ENCODE measurements at regions not wholly inside any gene's neighbourhood (a gene's known extent, or its start where the extent isn't known, plus 50 kb on each side); places are given as distances from the start of the nearest gene placed in this dataset.

DNA sequence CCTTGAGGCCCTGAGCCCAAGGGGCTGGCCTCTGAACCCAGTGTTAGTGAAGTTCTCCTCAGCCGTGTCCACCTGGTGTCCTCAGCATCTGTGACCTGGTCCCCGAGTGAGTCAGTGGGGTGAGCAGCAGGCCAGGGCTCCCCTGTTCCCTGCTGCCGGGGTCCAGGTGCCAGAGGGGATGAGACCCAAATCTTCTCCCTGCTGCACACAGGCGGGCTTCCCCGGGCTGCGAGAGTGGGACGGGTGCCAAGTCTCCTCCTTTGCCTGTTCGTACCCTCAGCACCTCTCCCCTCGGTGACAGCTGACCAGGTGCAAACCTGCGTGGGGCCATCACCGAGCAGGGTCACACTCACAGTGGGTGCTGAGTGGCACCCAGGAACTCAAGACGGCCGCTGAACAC, 514.5 kb downstream of the TBC1D22A start:
- Histone ChIP-seq H3K27ac (ENCODE audit: insufficient read depth, low read length, poor library complexity, severe bottlenecking) (no peak overlapping the region), H3K36me3 (ENCODE audit: control insufficient read depth, insufficient read depth, low read length) (no peaks in the 10 kb centered on the region), H3K9me3 (ENCODE audit: control insufficient read depth, low read length) (no peaks in the 10 kb centered on the region), H3K27me3 (replicated peaks; ENCODE audit: control insufficient read depth, insufficient read depth, low read length, poor library complexity, severe bottlenecking) (no peaks in the 10 kb centered on the region), H3K4me3 (ENCODE audit: insufficient read depth, low read depth, low read length, poor library complexity, severe bottlenecking) (no peak overlapping the region), H3K4me1 (ENCODE audit: control insufficient read depth, insufficient read depth, low read length, poor library complexity, severe bottlenecking) (no peaks in the 10 kb centered on the region)
- DNase-seq: no peak

GRCh38 chr22:47276450-47276820, 514.0 kb downstream of the TBC1D22A start:
- DNase-seq: no peak
- Histone ChIP-seq H3K4me1 (ENCODE audit: control insufficient read depth, insufficient read depth, low read length, poor library complexity, severe bottlenecking) (no peaks in the 10 kb centered on the region), H3K27ac (ENCODE audit: insufficient read depth, low read length, poor library complexity, severe bottlenecking) (no peak overlapping the region), H3K9me3 (ENCODE audit: control insufficient read depth, low read length) (no peaks in the 10 kb centered on the region), H3K36me3 (ENCODE audit: control insufficient read depth, insufficient read depth, low read length) (no peaks in the 10 kb centered on the region), H3K27me3 (replicated peaks; ENCODE audit: control insufficient read depth, insufficient read depth, low read length, poor library complexity, severe bottlenecking) (no peaks in the 10 kb centered on the region), H3K4me3 (ENCODE audit: insufficient read depth, low read depth, low read length, poor library complexity, severe bottlenecking) (no peak overlapping the region)

DNA sequence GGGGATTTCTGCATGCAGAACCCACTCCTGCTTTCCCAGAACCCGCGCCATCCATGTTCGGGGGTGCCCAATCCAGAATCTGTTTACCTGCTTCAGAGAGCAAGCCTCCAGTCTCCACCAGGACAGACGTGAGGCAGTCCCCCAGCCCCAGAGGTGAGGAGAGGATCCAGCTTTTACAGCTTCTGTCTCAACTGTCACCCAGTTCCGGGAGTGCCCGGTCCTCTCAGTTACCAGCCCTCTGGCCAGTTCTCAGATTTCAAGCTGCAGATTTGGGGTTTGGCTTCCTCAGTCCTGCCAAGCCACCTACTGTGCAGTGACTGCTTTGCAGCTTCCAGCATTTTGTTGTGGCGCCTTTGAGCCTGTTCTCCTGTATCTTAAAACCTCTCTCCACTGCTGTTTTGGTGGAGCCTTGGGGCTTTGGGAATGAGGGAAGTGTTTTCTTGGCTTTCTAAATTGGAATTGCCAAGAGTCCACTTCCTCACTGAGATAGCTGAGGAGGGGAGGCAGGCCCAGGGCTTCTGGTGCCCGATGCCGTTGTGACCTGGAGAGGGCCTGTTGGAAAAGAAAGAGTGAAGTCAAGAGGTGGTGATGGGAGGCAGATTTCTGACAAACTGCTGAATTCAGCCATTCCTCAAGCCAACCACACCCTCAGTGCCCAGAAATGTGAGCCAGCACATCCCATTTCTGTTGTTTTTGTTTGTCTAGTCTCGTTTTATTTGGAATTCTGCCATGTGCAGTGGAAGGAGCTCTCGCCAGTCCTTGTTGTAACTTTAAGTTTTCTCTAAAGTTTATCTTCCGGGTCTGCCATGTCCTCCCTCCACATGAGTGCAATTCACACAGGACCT, 513.4 kb downstream of the TBC1D22A start:
- no peaks in the 10 kb centered on the region for H3K36me3 ChIP-seq (ENCODE audit: control insufficient read depth, insufficient read depth, low read length)
- H3K4me1 ChIP-seq (ENCODE audit: control insufficient read depth, insufficient read depth, low read length, poor library complexity, severe bottlenecking): no peaks in the 10 kb centered on the region
- H3K27me3 ChIP-seq (replicated peaks; ENCODE audit: control insufficient read depth, insufficient read depth, low read length, poor library complexity, severe bottlenecking): no peaks in the 10 kb centered on the region
- H3K9me3 ChIP-seq (ENCODE audit: control insufficient read depth, low read length): no peaks in the 10 kb centered on the region
- DNase-seq: no peak
- H3K4me3 ChIP-seq (ENCODE audit: insufficient read depth, low read depth, low read length, poor library complexity, severe bottlenecking): no peak overlapping the region
- no peak overlapping the region for H3K27ac ChIP-seq (ENCODE audit: insufficient read depth, low read length, poor library complexity, severe bottlenecking)

DNA sequence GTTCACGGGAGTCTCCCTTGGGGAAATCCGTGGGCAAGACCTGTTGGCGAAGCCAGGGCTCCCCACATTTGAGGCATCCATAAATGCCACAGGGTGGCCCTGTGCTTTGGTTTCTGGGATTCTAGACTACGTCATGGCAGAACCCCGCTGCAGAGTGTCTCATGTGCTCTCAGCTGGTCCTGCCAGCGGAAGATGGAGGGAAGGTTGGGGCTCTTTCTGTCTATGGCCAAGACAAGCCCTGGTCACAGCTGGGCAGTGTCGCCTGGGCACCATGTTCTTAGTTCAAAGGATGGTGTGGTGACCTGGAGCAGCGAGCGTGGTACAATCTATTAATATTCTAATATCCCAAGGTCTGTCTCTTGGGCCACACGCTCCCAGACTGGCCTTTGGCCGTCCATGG, 511.7 kb downstream of the TBC1D22A start:
- Histone ChIP-seq H3K27ac (ENCODE audit: insufficient read depth, low read length, poor library complexity, severe bottlenecking) (no peak overlapping the region), H3K4me3 (ENCODE audit: insufficient read depth, low read depth, low read length, poor library complexity, severe bottlenecking) (no peak overlapping the region), H3K36me3 (ENCODE audit: control insufficient read depth, insufficient read depth, low read length) (no peaks in the 10 kb centered on the region), H3K4me1 (ENCODE audit: control insufficient read depth, insufficient read depth, low read length, poor library complexity, severe bottlenecking) (no peaks in the 10 kb centered on the region), H3K27me3 (replicated peaks; ENCODE audit: control insufficient read depth, insufficient read depth, low read length, poor library complexity, severe bottlenecking) (no peaks in the 10 kb centered on the region), H3K9me3 (ENCODE audit: control insufficient read depth, low read length) (no peaks in the 10 kb centered on the region)
- no peak for DNase-seq

DNA sequence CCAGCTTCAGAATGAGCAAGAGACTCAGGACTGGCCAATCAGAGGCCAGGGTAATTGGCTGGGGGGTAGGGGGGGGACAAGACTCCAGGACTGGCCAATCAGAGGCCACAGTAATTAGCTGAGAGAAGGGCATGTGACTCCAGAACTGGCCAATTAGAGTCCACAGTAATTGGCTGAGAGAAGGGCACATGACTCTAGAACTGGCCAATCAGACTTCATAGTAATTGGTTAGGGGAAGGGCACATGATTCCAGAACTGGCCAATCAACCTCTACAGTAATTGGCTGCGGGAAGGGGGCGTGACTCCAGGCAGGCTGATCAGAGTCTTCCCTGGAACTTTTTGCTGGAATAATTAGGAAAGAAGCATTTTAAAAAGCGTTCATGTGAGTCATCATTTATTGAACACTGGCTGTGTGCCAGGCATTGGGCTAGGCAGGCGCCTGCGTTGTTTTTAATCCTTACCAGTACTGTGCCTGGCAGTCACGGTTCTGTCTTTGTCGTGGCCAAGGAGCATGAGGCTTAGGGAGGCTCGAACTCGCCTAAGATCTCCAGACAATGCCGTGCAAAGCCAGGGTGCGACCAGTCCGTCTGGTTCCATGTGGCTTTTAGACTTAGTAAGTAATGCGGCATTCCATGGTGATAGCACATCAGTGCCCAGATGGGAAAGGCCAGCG, 508.1 kb downstream of the TBC1D22A start:
- H3K4me3 ChIP-seq (ENCODE audit: insufficient read depth, low read depth, low read length, poor library complexity, severe bottlenecking): no peak overlapping the region
- no peak for DNase-seq
- no peaks in the 10 kb centered on the region for H3K36me3 ChIP-seq (ENCODE audit: control insufficient read depth, insufficient read depth, low read length)
- no peaks in the 10 kb centered on the region for H3K4me1 ChIP-seq (ENCODE audit: control insufficient read depth, insufficient read depth, low read length, poor library complexity, severe bottlenecking)
- no peaks in the 10 kb centered on the region for H3K9me3 ChIP-seq (ENCODE audit: control insufficient read depth, low read length)
- no peak overlapping the region for H3K27ac ChIP-seq (ENCODE audit: insufficient read depth, low read length, poor library complexity, severe bottlenecking)
- H3K27me3 ChIP-seq (replicated peaks; ENCODE audit: control insufficient read depth, insufficient read depth, low read length, poor library complexity, severe bottlenecking): no peaks in the 10 kb centered on the region

DNA sequence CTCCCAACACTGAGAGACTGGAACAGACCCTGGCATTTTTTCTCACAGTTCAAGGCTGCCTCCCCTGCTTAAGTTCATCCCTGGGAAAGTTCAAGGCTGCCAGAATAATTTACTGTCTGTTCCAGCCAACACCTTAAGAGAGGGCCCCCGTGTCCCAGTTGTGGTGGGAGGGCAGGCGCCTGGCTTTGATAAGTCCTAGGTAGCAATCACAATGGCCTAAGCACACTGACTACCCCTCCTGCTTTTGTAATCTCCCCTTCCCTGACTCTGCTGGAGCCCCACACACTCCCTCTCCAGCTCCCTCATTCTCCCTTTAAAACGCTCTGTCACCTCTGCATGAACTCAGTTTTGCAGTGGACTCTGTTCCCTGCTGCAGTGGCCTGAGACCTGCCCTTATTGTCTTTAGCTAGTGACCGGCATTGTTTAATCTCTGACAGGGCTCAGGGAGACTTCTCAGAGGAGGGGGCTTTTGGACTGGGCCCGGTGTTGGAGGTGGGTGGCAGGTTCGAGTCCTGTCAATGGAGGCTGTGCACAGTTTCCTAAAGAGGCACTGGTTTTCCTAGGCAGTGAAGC, 507.2 kb downstream of the TBC1D22A start:
- no peak for DNase-seq
- Histone ChIP-seq H3K27me3 (replicated peaks; ENCODE audit: control insufficient read depth, insufficient read depth, low read length, poor library complexity, severe bottlenecking) (no peaks in the 10 kb centered on the region), H3K4me3 (ENCODE audit: insufficient read depth, low read depth, low read length, poor library complexity, severe bottlenecking) (no peak overlapping the region)

DNA sequence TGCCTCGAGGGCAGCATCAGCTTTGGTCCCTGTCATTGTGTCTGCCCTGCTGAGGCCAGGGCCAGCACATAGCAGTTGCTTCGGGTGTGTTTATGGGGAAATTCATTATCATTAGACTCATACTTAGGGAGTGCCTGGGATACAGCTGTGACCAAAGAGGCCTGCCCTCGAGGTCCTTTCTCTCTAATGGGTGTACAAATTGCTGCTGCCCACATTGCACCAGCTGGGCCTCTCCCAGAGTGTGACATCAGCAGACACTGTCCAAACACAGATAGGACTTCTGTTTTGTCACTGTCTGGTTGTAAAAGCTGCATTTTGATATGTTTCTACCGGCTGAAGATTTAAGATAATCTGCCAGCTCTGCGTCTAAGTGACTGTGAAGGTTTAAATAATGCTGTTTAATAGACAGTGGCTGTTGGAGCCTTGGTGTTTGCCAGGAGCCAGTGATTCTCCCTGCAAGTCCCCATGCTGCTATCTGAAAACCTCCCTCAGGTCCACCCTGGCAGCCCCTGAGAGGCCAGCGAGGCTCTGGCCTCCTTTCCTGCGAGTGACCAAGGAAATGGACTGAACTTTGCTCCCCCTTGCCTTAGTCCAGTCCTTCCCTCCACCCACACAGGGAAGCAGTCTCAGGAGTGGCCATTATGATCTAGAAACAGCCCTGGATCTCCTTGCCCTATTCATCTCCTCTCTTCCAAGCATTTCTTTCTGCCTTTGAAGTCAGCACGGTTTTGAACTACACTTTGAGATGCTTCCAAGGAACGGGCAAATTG, 505.2 kb downstream of the TBC1D22A start:
- no peaks in the 10 kb centered on the region for H3K36me3 ChIP-seq (ENCODE audit: control insufficient read depth, insufficient read depth, low read length)
- no peak for DNase-seq
- H3K27me3 ChIP-seq (replicated peaks; ENCODE audit: control insufficient read depth, insufficient read depth, low read length, poor library complexity, severe bottlenecking): no peaks in the 10 kb centered on the region
- no peak overlapping the region for H3K27ac ChIP-seq (ENCODE audit: insufficient read depth, low read length, poor library complexity, severe bottlenecking)
- H3K4me3 ChIP-seq (ENCODE audit: insufficient read depth, low read depth, low read length, poor library complexity, severe bottlenecking): no peak overlapping the region
- H3K9me3 ChIP-seq (ENCODE audit: control insufficient read depth, low read length): no peaks in the 10 kb centered on the region
- H3K4me1 ChIP-seq (ENCODE audit: control insufficient read depth, insufficient read depth, low read length, poor library complexity, severe bottlenecking): no peaks in the 10 kb centered on the region

More for the DNA sequence above, 507.2 kb downstream of the TBC1D22A start:
- H3K36me3 ChIP-seq (ENCODE audit: control insufficient read depth, insufficient read depth, low read length): no peaks in the 10 kb centered on the region
- no peaks in the 10 kb centered on the region for H3K9me3 ChIP-seq (ENCODE audit: control insufficient read depth, low read length)
- no peaks in the 10 kb centered on the region for H3K4me1 ChIP-seq (ENCODE audit: control insufficient read depth, insufficient read depth, low read length, poor library complexity, severe bottlenecking)
- no peak overlapping the region for H3K27ac ChIP-seq (ENCODE audit: insufficient read depth, low read length, poor library complexity, severe bottlenecking)

GRCh38 chr22:47266329-47266728, 503.9 kb downstream of the TBC1D22A start:
- H3K27ac ChIP-seq (ENCODE audit: insufficient read depth, low read length, poor library complexity, severe bottlenecking): no peak overlapping the region
- DNase-seq: no peak
- H3K4me1 ChIP-seq (ENCODE audit: control insufficient read depth, insufficient read depth, low read length, poor library complexity, severe bottlenecking): no peaks in the 10 kb centered on the region
- H3K4me3 ChIP-seq (ENCODE audit: insufficient read depth, low read depth, low read length, poor library complexity, severe bottlenecking): no peak overlapping the region
- H3K9me3 ChIP-seq (ENCODE audit: control insufficient read depth, low read length): no peaks in the 10 kb centered on the region
- no peaks in the 10 kb centered on the region for H3K36me3 ChIP-seq (ENCODE audit: control insufficient read depth, insufficient read depth, low read length)
- no peaks in the 10 kb centered on the region for H3K27me3 ChIP-seq (replicated peaks; ENCODE audit: control insufficient read depth, insufficient read depth, low read length, poor library complexity, severe bottlenecking)

DNA sequence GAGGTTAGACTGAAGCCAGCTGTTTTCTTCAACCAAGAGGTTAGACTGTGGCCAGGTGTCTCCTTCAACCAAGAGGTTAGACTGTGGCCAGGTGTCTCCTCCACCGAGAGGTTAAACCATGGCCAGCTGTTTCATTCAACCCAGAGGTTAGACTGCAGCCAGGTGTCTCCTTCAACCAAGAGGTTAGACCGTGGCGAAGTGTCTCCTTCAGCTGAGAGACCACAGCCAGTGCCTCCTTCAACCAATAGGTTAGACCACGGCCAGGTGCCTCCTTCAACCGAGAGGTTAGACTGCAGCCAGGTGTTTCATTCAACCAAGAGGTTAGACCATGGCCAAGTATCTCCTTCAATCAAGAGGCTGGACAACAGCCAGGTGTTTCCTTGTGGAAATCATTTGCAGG, 498.1 kb downstream of the TBC1D22A start:
- H3K9me3 ChIP-seq (ENCODE audit: control insufficient read depth, low read length): no peaks in the 10 kb centered on the region
- H3K4me3 ChIP-seq (ENCODE audit: insufficient read depth, low read depth, low read length, poor library complexity, severe bottlenecking): no peak overlapping the region
- no peaks in the 10 kb centered on the region for H3K4me1 ChIP-seq (ENCODE audit: control insufficient read depth, insufficient read depth, low read length, poor library complexity, severe bottlenecking)
- no peaks in the 10 kb centered on the region for H3K27me3 ChIP-seq (replicated peaks; ENCODE audit: control insufficient read depth, insufficient read depth, low read length, poor library complexity, severe bottlenecking)
- no peak overlapping the region for H3K27ac ChIP-seq (ENCODE audit: insufficient read depth, low read length, poor library complexity, severe bottlenecking)
- H3K36me3 ChIP-seq (ENCODE audit: control insufficient read depth, insufficient read depth, low read length): no peaks in the 10 kb centered on the region
- DNase-seq: no peak
